ENCODE measurements at regions not wholly inside any gene's neighbourhood (a gene's known extent, or its start where the extent isn't known, plus 50 kb on each side); places are given as distances from the start of the nearest gene placed in this dataset.

GRCh38 chr5:124522992-124523391 is 223.4 kb downstream of the ZNF608 start:
- no peak for TF ChIP-seq EZH2 (IDR thresholded peaks at IDR 0.05; ENCODE audit: borderline replicate concordance, low read depth, low read length, poor library complexity, severe bottlenecking)
- TF ChIP-seq CTCF (conservative IDR thresholded peaks at IDR 0.05; ENCODE audit: low read depth, low read length) = no peak
- BruUV-seq (replicated peaks) = no TSS peak
- H3K27ac ChIP-seq (ENCODE audit: low read depth, low read length, poor library complexity, severe bottlenecking) = no peak overlapping the region
- intact Hi-C loops (cut with micrococcal nuclease; ENCODE audit: unreplicated experiment) = no loop called here
- no peak for DNase-seq (ENCODE audit: low spot score)
- CTCF ChIA-PET = no interaction called here
- H3K4me3 ChIP-seq (ENCODE audit: low read depth, low read length, poor library complexity, severe bottlenecking) = no peak overlapping the region
- no peaks in the 10 kb centered on the region for H3K4me1 ChIP-seq (ENCODE audit: insufficient read depth, low read length, poor library complexity, severe bottlenecking)
- no peaks in the 10 kb centered on the region for H3K9me3 ChIP-seq (ENCODE audit: low read depth, low read length, poor library complexity, severe bottlenecking)
- no peaks in the 10 kb centered on the region for H3K36me3 ChIP-seq (ENCODE audit: insufficient read depth, low read length, poor library complexity, severe bottlenecking)
- POLR2A ChIA-PET (ENCODE audit: low non-redundant PET) = no interaction called here
- H3K27me3 ChIP-seq (replicated peaks; ENCODE audit: insufficient read depth, low read depth, low read length, poor library complexity) = no peaks in the 10 kb centered on the region

GRCh38 chr5:124521461-124522230 is 224.8 kb downstream of the ZNF608 start:
- Histone ChIP-seq H3K4me1 (ENCODE audit: insufficient read depth, low read length, poor library complexity, severe bottlenecking) (no peaks in the 10 kb centered on the region), H3K27ac (ENCODE audit: low read depth, low read length, poor library complexity, severe bottlenecking) (no peak overlapping the region), H3K9me3 (ENCODE audit: low read depth, low read length, poor library complexity, severe bottlenecking) (no peaks in the 10 kb centered on the region), H3K27me3 (replicated peaks; ENCODE audit: insufficient read depth, low read depth, low read length, poor library complexity) (no peaks in the 10 kb centered on the region), H3K36me3 (ENCODE audit: insufficient read depth, low read length, poor library complexity, severe bottlenecking) (no peaks in the 10 kb centered on the region), H3K4me3 (ENCODE audit: low read depth, low read length, poor library complexity, severe bottlenecking) (no peak overlapping the region)
- DNase-seq (ENCODE audit: low spot score) = no peak
- no TSS peak for BruUV-seq (replicated peaks)
- ChIA-PET CTCF (no interaction called here), POLR2A (ENCODE audit: low non-redundant PET) (no interaction called here)
- TF ChIP-seq CTCF (conservative IDR thresholded peaks at IDR 0.05; ENCODE audit: low read depth, low read length) = no peak
- TF ChIP-seq EZH2 (IDR thresholded peaks at IDR 0.05; ENCODE audit: borderline replicate concordance, low read depth, low read length, poor library complexity, severe bottlenecking) = no peak
- intact Hi-C loops (cut with micrococcal nuclease; ENCODE audit: unreplicated experiment) = no loop called here

GRCh38 chr5:124519396-124519795 is 227.0 kb downstream of the ZNF608 start:
- DNase-seq (ENCODE audit: low spot score) = no peak
- no TSS peak for BruUV-seq (replicated peaks)
- ChIA-PET CTCF (no interaction called here), POLR2A (ENCODE audit: low non-redundant PET) (no interaction called here)
- H3K36me3 ChIP-seq (ENCODE audit: insufficient read depth, low read length, poor library complexity, severe bottlenecking) = no peaks in the 10 kb centered on the region
- intact Hi-C loops (cut with micrococcal nuclease; ENCODE audit: unreplicated experiment) = no loop called here
- TF ChIP-seq CTCF (conservative IDR thresholded peaks at IDR 0.05; ENCODE audit: low read depth, low read length) (no peak), EZH2 (IDR thresholded peaks at IDR 0.05; ENCODE audit: borderline replicate concordance, low read depth, low read length, poor library complexity, severe bottlenecking) (no peak)
- no peak overlapping the region for H3K27ac ChIP-seq (ENCODE audit: low read depth, low read length, poor library complexity, severe bottlenecking)
- no peaks in the 10 kb centered on the region for H3K27me3 ChIP-seq (replicated peaks; ENCODE audit: insufficient read depth, low read depth, low read length, poor library complexity)
- no peak overlapping the region for H3K4me3 ChIP-seq (ENCODE audit: low read depth, low read length, poor library complexity, severe bottlenecking)
- H3K4me1 ChIP-seq (ENCODE audit: insufficient read depth, low read length, poor library complexity, severe bottlenecking) = no peaks in the 10 kb centered on the region
- no peaks in the 10 kb centered on the region for H3K9me3 ChIP-seq (ENCODE audit: low read depth, low read length, poor library complexity, severe bottlenecking)
